ENCODE measurements at regions not wholly inside any gene's neighbourhood (a gene's known extent, or its start where the extent isn't known, plus 50 kb on each side); places are given as distances from the start of the nearest gene placed in this dataset.

GRCh38 chr2:230640540-230641011, 72.1 kb upstream of the CAB39 start:
- no peak for DNase-seq (ENCODE audit: extremely low read depth, low read depth)

GRCh38 chr2:230642966-230643365, 69.7 kb upstream of the CAB39 start:
- DNase-seq (ENCODE audit: extremely low read depth, low read depth), result no peak

- no peak for DNase-seq (ENCODE audit: extremely low read depth, low read depth)
Measured at GRCh38 chr2:230643576-230644291, 68.9 kb upstream of the CAB39 start.

- no peak for DNase-seq (ENCODE audit: extremely low read depth, low read depth)
Measured at GRCh38 chr2:230644356-230644935, 68.2 kb upstream of the CAB39 start.

GRCh38 chr2:230648356-230648755, 64.3 kb upstream of the CAB39 start:
- DNase-seq (ENCODE audit: extremely low read depth, low read depth), result no peak

- no peak for DNase-seq (ENCODE audit: extremely low read depth, low read depth)
Measured at GRCh38 chr2:230650585-230651137, 62.0 kb upstream of the CAB39 start.

- DNase-seq (ENCODE audit: extremely low read depth, low read depth), result no peak
Measured at GRCh38 chr2:230654057-230654456, 58.6 kb upstream of the CAB39 start.

GRCh38 chr2:230657462-230657861, 55.2 kb upstream of the CAB39 start:
- no peak for DNase-seq (ENCODE audit: extremely low read depth, low read depth)

- no peak for DNase-seq (ENCODE audit: extremely low read depth, low read depth)
Measured at GRCh38 chr2:230657906-230658305, 54.7 kb upstream of the CAB39 start.

GRCh38 chr2:230658577-230658876, 54.1 kb upstream of the CAB39 start:
- no peak for DNase-seq (ENCODE audit: extremely low read depth, low read depth)

- no peak for DNase-seq (ENCODE audit: extremely low read depth, low read depth)
Measured at GRCh38 chr2:230658877-230659652, 53.6 kb upstream of the CAB39 start.

GRCh38 chr2:230660294-230661060, 52.2 kb upstream of the CAB39 start:
- DNase-seq (ENCODE audit: extremely low read depth, low read depth), result no peak

GRCh38 chr2:230661072-230661957, 51.3 kb upstream of the CAB39 start:
- DNase-seq (ENCODE audit: extremely low read depth, low read depth), result no peak
